ENCODE measurements at regions not wholly inside any gene's neighbourhood (a gene's known extent, or its start where the extent isn't known, plus 50 kb on each side); places are given as distances from the start of the nearest gene placed in this dataset.

- Histone ChIP-seq H4K20me1 (ENCODE audit: insufficient read depth) (no peaks in the 10 kb centered on the region), H2AFZ (ENCODE audit: low read depth) (no peak overlapping the region), H3K27ac (ENCODE audit: low read depth in 2 of 2, low read length in 1 of 2) (no peak overlapping the region), H3K4me1 (ENCODE audit: control insufficient read depth in 1 of 2, insufficient read depth in 2 of 2, low read depth in 1 of 2, low read length in 1 of 2) (no peaks in the 10 kb centered on the region), H3F3A (replicated peaks; ENCODE audit: insufficient read depth) (no peaks in the 10 kb centered on the region), H3K27me3 (ENCODE audit: insufficient read depth) (no peaks in the 10 kb centered on the region), H3K9me2 (no peaks in the 10 kb centered on the region), H3K9me3 (no peaks in the 10 kb centered on the region), H3K4me2 (no peak overlapping the region), H3K36me3 (replicated peaks in 1 of 2; ENCODE audit: control insufficient read depth in 1 of 2, insufficient read depth in 2 of 2, low read length in 1 of 2) (no peaks in the 10 kb centered on the region), H3K4me3 (ENCODE audit: low read depth in 2 of 2, low read length in 1 of 2) (no peak overlapping the region), H3K9ac (no peak overlapping the region), H3K79me2 (ENCODE audit: insufficient read depth) (no peaks in the 10 kb centered on the region)
- CTCF ChIA-PET = no interaction called here
- 12% methylated on average over 4 of the region's 4 CpGs for WGBS (ENCODE audit: low lambda C conversion rate)
- TF ChIP-seq TEAD4 (IDR thresholded peaks at IDR 0.05; ENCODE audit: borderline replicate concordance, insufficient read depth) = no peak
- DNase-seq = no peak
- POLR2A ChIA-PET = no interaction called here
Observed at GRCh38 chrX:6465756-6466155, 69.2 kb downstream of the VCX3A start.

GRCh38 chrX:6464726-6465125 is 70.2 kb downstream of the VCX3A start:
- TF ChIP-seq MAX (IDR thresholded peaks at IDR 0.05; ENCODE audit: low read depth) (no peak), YY1 (IDR thresholded peaks at IDR 0.05; ENCODE audit: low read depth) (no peak), NFIC (IDR thresholded peaks at IDR 0.05; ENCODE audit: borderline replicate concordance) (no peak), USF1 (IDR thresholded peaks at IDR 0.05; ENCODE audit: borderline replicate concordance, low read depth) (no peak), NRF1 (IDR thresholded peaks at IDR 0.05; ENCODE audit: low read depth, low read length) (no peak), PBX3 (IDR thresholded peaks at IDR 0.05) (no peak), SIN3A (IDR thresholded peaks at IDR 0.05; ENCODE audit: borderline replicate concordance, low read depth, low read length) (no peak), CTCF (IDR thresholded peaks at IDR 0.05) (no peak), TCF12 (IDR thresholded peaks at IDR 0.05) (no peak), MXI1 (IDR thresholded peaks at IDR 0.05; ENCODE audit: low read depth, low read length) (no peak), FOXJ3 (CRISPR knock-in tag; IDR thresholded peaks at IDR 0.05) (no peak), GABPA (IDR thresholded peaks at IDR 0.05; ENCODE audit: low read depth) (no peak)
- TF ChIP-seq, protein P1, sequence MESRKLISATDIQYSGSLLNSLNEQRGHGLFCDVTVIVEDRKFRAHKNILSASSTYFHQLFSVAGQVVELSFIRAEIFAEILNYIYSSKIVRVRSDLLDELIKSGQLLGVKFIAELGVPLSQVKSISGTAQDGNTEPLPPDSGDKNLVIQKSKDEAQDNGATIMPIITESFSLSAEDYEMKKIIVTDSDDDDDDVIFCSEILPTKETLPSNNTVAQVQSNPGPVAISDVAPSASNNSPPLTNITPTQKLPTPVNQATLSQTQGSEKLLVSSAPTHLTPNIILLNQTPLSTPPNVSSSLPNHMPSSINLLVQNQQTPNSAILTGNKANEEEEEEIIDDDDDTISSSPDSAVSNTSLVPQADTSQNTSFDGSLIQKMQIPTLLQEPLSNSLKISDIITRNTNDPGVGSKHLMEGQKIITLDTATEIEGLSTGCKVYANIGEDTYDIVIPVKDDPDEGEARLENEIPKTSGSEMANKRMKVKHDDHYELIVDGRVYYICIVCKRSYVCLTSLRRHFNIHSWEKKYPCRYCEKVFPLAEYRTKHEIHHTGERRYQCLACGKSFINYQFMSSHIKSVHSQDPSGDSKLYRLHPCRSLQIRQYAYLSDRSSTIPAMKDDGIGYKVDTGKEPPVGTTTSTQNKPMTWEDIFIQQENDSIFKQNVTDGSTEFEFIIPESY (IDR thresholded peaks at IDR 0.05; ENCODE audit: borderline replicate concordance, low read depth) = no peak
- Histone ChIP-seq H3K36me3 (replicated peaks in 1 of 2; ENCODE audit: control insufficient read depth in 1 of 2, insufficient read depth in 2 of 2, low read length in 1 of 2) (no peaks in the 10 kb centered on the region), H3K4me1 (ENCODE audit: control insufficient read depth in 1 of 2, insufficient read depth in 2 of 2, low read depth in 1 of 2, low read length in 1 of 2) (no peaks in the 10 kb centered on the region), H4K20me1 (ENCODE audit: insufficient read depth) (no peaks in the 10 kb centered on the region), H3K9me3 (no peaks in the 10 kb centered on the region), H2AFZ (ENCODE audit: low read depth) (no peak overlapping the region), H3K4me3 (ENCODE audit: low read depth in 2 of 2, low read length in 1 of 2) (no peak overlapping the region), H3K27ac (ENCODE audit: low read depth in 2 of 2, low read length in 1 of 2) (no peak overlapping the region), H3K9ac (no peak overlapping the region), H3K27me3 (ENCODE audit: insufficient read depth) (no peaks in the 10 kb centered on the region), H3K9me2 (no peaks in the 10 kb centered on the region), H3K79me2 (ENCODE audit: insufficient read depth) (no peaks in the 10 kb centered on the region), H3K4me2 (no peak overlapping the region), H3F3A (replicated peaks; ENCODE audit: insufficient read depth) (no peaks in the 10 kb centered on the region)
- WGBS (ENCODE audit: low lambda C conversion rate) = 19% methylated on average over 6 of the region's 6 CpGs
- DNase-seq = no peak
- ChIA-PET POLR2A (no interaction called here), CTCF (no interaction called here)
